AG04450 (cell line): ENCODE measurements at regions not wholly inside any gene's neighbourhood (a gene's known extent, or its start where the extent isn't known, plus 50 kb on each side); places are given as distances from the start of the nearest gene placed in this dataset.

Experiments used
- CTCF ChIA-PET: fragments of 300-600, 350-600 bp; formaldehyde crosslinking; extraction: SDS; loops from one replicate; lab custom pipeline; 2022; ENCODE audit warnings: antibody characterized with exemption, inconsistent platforms; lab: Charles Lee
- POLR2A ChIA-PET: fragments of 350-600 bp; formaldehyde crosslinking; extraction: SDS; loops from one replicate; lab custom pipeline; 2021; ENCODE audit warnings: antibody characterized with exemption, inconsistent platforms; lab: Yijun Ruan, JAX
- DNase-seq: peaks from one replicate; pipeline ENCODE4 v3.0.0-alpha.2; 2011; ENCODE audit warnings: low read depth, low spot score
- H3K27ac ChIP-seq: one replicate; pipeline ENCODE4 v1.5.1; 2012; ENCODE audit warnings: low read depth, low read length, control low read depth
- H3K27me3 ChIP-seq: one replicate; pipeline ENCODE4 v1.6.0; 2012; ENCODE audit warnings: low read length; ENCODE audit not compliant: control insufficient read depth, insufficient read depth
- H3K4me3 ChIP-seq: 2 replicates; pipeline ENCODE4 v1.5.1; 2011; ENCODE audit warnings: mild to moderate bottlenecking, low read depth, low read length, control low read depth
- H3K9me3 ChIP-seq: 2 replicates; pipeline ENCODE4 v1.5.1; 2012; ENCODE audit warnings: low read length; ENCODE audit not compliant: control insufficient read depth, insufficient read depth
- CTCF ChIP-seq: IDR thresholded peaks from 2 replicates; pipeline ENCODE4 v1.5.1; 2011; ENCODE audit warnings: low read depth, low read length, control low read depth, inconsistent platforms

- TF ChIP-seq CTCF = no peak
- H3K9me3 ChIP-seq = no peaks in the 10 kb centered on the region
- ChIA-PET CTCF (no interaction called here), POLR2A (no interaction called here)
- no peak overlapping the region for H3K4me3 ChIP-seq
- no peak for DNase-seq
- no peaks in the 10 kb centered on the region for H3K27me3 ChIP-seq
- no peak overlapping the region for H3K27ac ChIP-seq
These were observed 260.0 kb downstream of the CCSER2 start for GRCh38 chr10:84588426-84588825.

- H3K27ac ChIP-seq = no peak overlapping the region
- H3K4me3 ChIP-seq = no peak overlapping the region
- H3K27me3 ChIP-seq = no peaks in the 10 kb centered on the region
- no peak for DNase-seq
- ChIA-PET POLR2A (no interaction called here), CTCF (no interaction called here)
- no peaks in the 10 kb centered on the region for H3K9me3 ChIP-seq
- no peak for TF ChIP-seq CTCF
These were observed 260.6 kb downstream of the CCSER2 start for GRCh38 chr10:84588971-84589370.

GRCh38 chr10:84589526-84590205 lies 261.3 kb downstream of the CCSER2 start:
- Histone ChIP-seq H3K27me3 (no peaks in the 10 kb centered on the region), H3K9me3 (no peaks in the 10 kb centered on the region), H3K27ac (no peak overlapping the region), H3K4me3 (no peak overlapping the region)
- no peak for DNase-seq
- CTCF ChIA-PET = no interaction called here
- POLR2A ChIA-PET = no interaction called here
- TF ChIP-seq CTCF = no peak

GRCh38 chr10:84590327-84591193 lies 262.2 kb downstream of the CCSER2 start:
- H3K27ac ChIP-seq = no peak overlapping the region
- H3K4me3 ChIP-seq = no peak overlapping the region
- no peaks in the 10 kb centered on the region for H3K9me3 ChIP-seq
- POLR2A ChIA-PET = no interaction called here
- DNase-seq = no peak
- CTCF ChIA-PET = no interaction called here
- no peak for TF ChIP-seq CTCF
- no peaks in the 10 kb centered on the region for H3K27me3 ChIP-seq

GRCh38 chr10:84593506-84593905 lies 265.1 kb downstream of the CCSER2 start:
- TF ChIP-seq CTCF = no peak
- DNase-seq = no peak
- CTCF ChIA-PET = no interaction called here
- H3K9me3 ChIP-seq = no peaks in the 10 kb centered on the region
- POLR2A ChIA-PET = no interaction called here
- H3K27ac ChIP-seq = no peak overlapping the region
- H3K4me3 ChIP-seq = no peak overlapping the region
- no peaks in the 10 kb centered on the region for H3K27me3 ChIP-seq
